ENCODE measurements at regions not wholly inside any gene's neighbourhood (a gene's known extent, or its start where the extent isn't known, plus 50 kb on each side); places are given as distances from the start of the nearest gene placed in this dataset.

DNA sequence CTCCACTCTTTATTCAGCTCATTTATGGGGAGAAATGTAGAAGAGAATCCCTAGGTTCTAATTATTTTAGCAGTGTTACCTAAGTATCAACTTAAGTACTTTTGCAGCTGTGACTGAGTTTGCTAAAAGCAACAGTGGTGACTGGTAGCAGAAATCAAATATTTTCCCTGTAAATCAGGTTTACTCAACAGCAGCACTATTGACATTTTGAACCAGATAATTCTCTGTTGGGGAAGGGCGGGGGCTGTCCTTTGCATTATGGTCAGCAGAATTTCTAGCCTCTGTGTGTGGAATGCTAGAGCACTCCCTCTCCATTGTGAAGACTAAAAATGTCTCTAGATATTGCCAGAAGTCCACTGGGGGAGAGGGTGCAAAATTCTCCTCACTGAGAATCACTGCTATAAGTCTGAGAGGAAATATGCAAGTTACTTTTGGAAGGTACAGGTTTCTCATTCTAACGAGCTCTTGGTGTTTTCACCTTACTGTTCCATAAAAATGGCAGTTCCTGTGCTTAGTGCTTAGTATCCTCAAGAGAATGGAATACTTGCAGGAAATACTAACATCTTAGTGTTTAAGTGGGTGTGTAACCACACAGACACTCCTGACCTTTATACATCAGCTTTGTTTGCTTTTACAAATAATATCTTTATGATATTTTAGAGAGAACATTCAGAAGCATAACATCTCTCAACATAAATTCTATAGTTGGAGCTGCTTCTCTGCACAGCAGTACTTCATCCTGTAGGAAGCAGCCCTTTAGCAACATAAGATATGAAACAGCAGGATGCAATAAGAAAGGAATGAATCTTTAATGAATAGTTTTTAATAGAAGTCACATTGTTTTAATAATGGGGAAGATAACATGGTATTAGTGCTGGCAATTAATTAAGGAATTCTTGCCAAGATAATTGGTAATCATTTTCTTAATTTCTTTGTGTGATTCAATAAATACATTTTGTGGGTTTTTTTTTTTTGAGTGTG is 246.5 kb upstream of the GOLIM4 start:
- H3K36me3 ChIP-seq (ENCODE audit: control insufficient read depth, insufficient read depth, low read length), result no peaks in the 10 kb centered on the region
- no CpG with 5 or more reads among the region's 2 CpGs for WGBS (ENCODE audit: insufficient coverage, insufficient read length)
- H3K9me3 ChIP-seq (ENCODE audit: control insufficient read depth, insufficient read depth, low read length), result no peaks in the 10 kb centered on the region
- no peak overlapping the region for H3K4me3 ChIP-seq (ENCODE audit: low read length)
- no peak overlapping the region for H3K27ac ChIP-seq (ENCODE audit: low read length)
- H3K27me3 ChIP-seq (ENCODE audit: control insufficient read depth, insufficient read depth, low read length), result no peaks in the 10 kb centered on the region
- no peaks in the 10 kb centered on the region for H3K4me1 ChIP-seq (ENCODE audit: control insufficient read depth, insufficient read depth, low read length)
- no peak for DNase-seq (ENCODE audit: low read depth, low spot score)

DNA sequence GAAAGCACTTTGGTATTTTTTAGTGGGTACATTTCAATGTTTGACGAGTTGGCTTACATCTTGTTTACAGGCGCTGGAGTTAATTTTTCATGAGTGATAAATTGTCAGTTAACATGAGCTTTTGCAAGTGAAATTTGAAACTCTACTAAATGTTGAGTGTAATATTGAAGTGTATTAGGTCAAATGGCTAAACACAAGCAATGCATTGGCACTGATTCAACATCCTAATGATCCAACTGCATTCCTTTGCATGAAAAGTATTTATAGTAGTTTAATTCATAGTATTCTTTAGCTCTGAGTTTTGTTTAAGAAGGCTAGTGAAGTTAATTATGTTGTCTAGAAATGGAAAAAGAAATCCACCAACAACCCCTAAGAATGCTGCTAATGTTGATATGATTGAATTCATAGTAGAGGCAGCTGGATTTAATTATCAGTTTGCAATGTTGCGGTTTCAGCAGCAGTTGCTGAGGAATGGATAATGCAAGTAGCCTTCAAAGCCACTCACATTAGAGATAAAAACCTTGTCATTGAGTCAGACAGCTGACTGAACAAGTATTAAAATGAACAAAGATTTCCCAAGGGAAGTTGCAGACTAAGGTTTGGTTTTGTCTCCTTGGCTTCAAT is 245.6 kb upstream of the GOLIM4 start:
- no CpG with 5 or more reads among the region's 3 CpGs for WGBS (ENCODE audit: insufficient coverage, insufficient read length)
- no peak overlapping the region for H3K27ac ChIP-seq (ENCODE audit: low read length)
- no peak for DNase-seq (ENCODE audit: low read depth, low spot score)
- no peaks in the 10 kb centered on the region for H3K9me3 ChIP-seq (ENCODE audit: control insufficient read depth, insufficient read depth, low read length)
- no peaks in the 10 kb centered on the region for H3K36me3 ChIP-seq (ENCODE audit: control insufficient read depth, insufficient read depth, low read length)
- no peaks in the 10 kb centered on the region for H3K27me3 ChIP-seq (ENCODE audit: control insufficient read depth, insufficient read depth, low read length)
- no peaks in the 10 kb centered on the region for H3K4me1 ChIP-seq (ENCODE audit: control insufficient read depth, insufficient read depth, low read length)
- no peak overlapping the region for H3K4me3 ChIP-seq (ENCODE audit: low read length)

DNA sequence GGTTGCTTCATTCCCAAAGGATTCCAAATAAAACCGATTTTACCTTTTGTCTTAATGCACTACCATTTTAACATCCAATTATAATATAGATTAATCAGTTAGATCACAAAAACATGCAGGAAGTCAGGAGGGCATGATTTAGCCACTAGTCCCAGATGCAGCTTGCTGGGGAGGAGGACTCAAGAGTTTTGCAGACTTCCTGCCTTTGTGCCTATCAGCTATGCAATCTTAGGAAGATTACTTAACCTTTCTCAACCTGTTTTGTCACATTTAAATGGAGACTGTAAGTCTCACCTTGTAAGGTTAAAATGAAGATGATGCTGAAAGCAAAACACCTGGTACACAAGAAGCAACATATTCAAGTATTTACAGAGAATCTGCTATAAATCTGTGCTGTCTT is 242.4 kb upstream of the GOLIM4 start:
- H3K27me3 ChIP-seq (ENCODE audit: control insufficient read depth, insufficient read depth, low read length), result no peaks in the 10 kb centered on the region
- no peaks in the 10 kb centered on the region for H3K4me1 ChIP-seq (ENCODE audit: control insufficient read depth, insufficient read depth, low read length)
- DNase-seq (ENCODE audit: low read depth, low spot score), result no peak
- no peak overlapping the region for H3K27ac ChIP-seq (ENCODE audit: low read length)
- H3K36me3 ChIP-seq (ENCODE audit: control insufficient read depth, insufficient read depth, low read length), result no peaks in the 10 kb centered on the region
- WGBS (ENCODE audit: insufficient coverage, insufficient read length), result 100% methylated on average over 1 of the region's 1 CpG
- no peak overlapping the region for H3K4me3 ChIP-seq (ENCODE audit: low read length)
- H3K9me3 ChIP-seq (ENCODE audit: control insufficient read depth, insufficient read depth, low read length), result no peaks in the 10 kb centered on the region

DNA sequence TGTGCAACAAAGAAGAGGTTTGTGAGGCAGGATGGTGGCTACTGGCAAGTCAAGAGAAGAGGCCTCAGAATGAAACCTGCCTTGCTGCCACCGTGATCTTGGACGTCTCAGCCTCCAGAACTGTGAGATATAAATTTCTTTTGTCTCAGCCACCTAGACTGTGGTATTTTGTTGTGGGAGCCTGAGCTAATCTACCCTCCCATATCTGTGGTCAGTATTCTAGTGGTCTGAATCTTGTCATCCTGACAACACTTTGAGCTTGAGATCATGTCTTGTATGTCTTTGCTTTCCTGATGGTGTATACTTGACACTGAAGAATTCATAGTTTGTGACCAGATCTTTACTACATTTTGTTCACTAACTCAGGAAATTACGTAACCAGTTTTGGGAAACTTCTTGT is 240.6 kb upstream of the GOLIM4 start:
- no CpG with 5 or more reads among the region's 3 CpGs for WGBS (ENCODE audit: insufficient coverage, insufficient read length)

DNA sequence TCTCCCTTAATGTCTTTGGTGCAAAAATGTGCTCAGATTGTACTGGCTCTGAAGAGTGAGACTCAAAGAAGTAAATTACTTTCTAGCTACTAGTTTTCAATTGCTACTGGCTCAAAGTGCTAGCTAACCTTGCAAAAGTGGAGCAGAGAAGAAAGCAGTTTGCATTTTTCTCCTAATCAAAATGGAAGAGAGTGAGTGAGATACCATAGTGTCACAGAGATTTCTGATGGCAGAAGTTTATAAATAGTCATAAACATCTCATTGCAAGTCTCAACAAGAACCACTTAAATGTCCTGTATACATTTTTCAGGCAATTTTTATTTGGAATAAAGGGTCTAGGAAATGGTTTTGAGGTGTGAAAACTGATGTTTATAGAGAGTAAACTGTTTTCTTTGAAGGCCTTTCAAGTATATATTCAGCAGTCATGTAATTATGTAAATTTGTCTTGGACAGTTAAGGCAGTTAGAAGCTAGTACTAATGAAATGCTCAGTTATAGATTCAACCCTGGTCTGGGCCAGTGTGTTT is 237.7 kb upstream of the GOLIM4 start:
- Histone ChIP-seq H3K27ac (ENCODE audit: low read length) (no peak overlapping the region), H3K36me3 (ENCODE audit: control insufficient read depth, insufficient read depth, low read length) (no peaks in the 10 kb centered on the region), H3K4me3 (ENCODE audit: low read length) (no peak overlapping the region), H3K4me1 (ENCODE audit: control insufficient read depth, insufficient read depth, low read length) (no peaks in the 10 kb centered on the region), H3K9me3 (ENCODE audit: control insufficient read depth, insufficient read depth, low read length) (no peaks in the 10 kb centered on the region), H3K27me3 (ENCODE audit: control insufficient read depth, insufficient read depth, low read length) (no peaks in the 10 kb centered on the region)
- no peak for DNase-seq (ENCODE audit: low read depth, low spot score)

More for the DNA sequence above, 240.6 kb upstream of the GOLIM4 start:
- Histone ChIP-seq H3K4me3 (ENCODE audit: low read length) (no peak overlapping the region), H3K36me3 (ENCODE audit: control insufficient read depth, insufficient read depth, low read length) (no peaks in the 10 kb centered on the region), H3K4me1 (ENCODE audit: control insufficient read depth, insufficient read depth, low read length) (no peaks in the 10 kb centered on the region), H3K27me3 (ENCODE audit: control insufficient read depth, insufficient read depth, low read length) (no peaks in the 10 kb centered on the region), H3K27ac (ENCODE audit: low read length) (no peak overlapping the region), H3K9me3 (ENCODE audit: control insufficient read depth, insufficient read depth, low read length) (no peaks in the 10 kb centered on the region)
- no peak for DNase-seq (ENCODE audit: low read depth, low spot score)

DNA sequence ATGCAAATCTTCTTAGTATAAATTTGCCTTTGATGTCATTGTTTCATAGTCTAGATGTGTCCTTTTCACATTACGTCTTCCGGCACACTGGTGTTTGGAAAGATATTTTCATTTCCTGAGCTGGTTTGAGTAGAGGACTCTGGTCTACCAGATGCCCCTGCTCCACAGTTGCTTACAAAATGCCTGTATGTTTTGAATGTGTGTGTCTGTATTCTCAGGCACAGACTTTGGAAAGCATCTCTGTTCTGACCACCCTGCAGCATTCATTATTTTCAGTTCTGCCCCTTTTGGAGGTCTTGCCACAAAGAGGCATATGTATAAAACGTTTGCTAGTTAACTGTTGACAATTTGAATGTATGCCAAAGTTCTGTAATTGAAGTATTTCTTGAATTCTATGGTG is 236.0 kb upstream of the GOLIM4 start:
- H3K9me3 ChIP-seq (ENCODE audit: control insufficient read depth, insufficient read depth, low read length), result no peaks in the 10 kb centered on the region
- no peaks in the 10 kb centered on the region for H3K4me1 ChIP-seq (ENCODE audit: control insufficient read depth, insufficient read depth, low read length)
- WGBS (ENCODE audit: insufficient coverage, insufficient read length), result no CpG with 5 or more reads among the region's 3 CpGs
- no peaks in the 10 kb centered on the region for H3K27me3 ChIP-seq (ENCODE audit: control insufficient read depth, insufficient read depth, low read length)
- H3K4me3 ChIP-seq (ENCODE audit: low read length), result no peak overlapping the region
- no peaks in the 10 kb centered on the region for H3K36me3 ChIP-seq (ENCODE audit: control insufficient read depth, insufficient read depth, low read length)
- DNase-seq (ENCODE audit: low read depth, low spot score), result no peak
- no peak overlapping the region for H3K27ac ChIP-seq (ENCODE audit: low read length)

DNA sequence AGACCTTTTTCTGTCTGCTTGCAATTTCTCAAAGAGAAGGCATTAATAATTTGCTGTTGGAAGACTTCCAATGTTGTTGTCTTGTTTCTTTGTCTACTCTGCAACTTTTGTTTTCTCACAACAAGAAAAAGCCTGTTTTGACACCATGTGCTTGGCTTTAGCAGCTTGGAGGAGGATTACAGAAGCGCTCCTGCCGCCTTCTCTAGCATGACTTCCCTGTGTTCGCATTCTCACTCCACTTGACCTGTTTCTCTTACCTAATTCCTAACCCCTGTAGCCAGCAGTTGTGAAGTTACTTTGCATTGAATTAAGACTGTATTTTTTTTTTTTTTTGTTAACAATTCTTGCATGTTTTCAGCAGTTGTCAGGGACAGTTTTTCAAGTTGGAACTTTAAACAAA is 235.3 kb upstream of the GOLIM4 start:
- WGBS (ENCODE audit: insufficient coverage, insufficient read length), result no CpG with 5 or more reads among the region's 3 CpGs
- H3K4me3 ChIP-seq (ENCODE audit: low read length), result no peak overlapping the region
- DNase-seq (ENCODE audit: low read depth, low spot score), result no peak
- no peaks in the 10 kb centered on the region for H3K27me3 ChIP-seq (ENCODE audit: control insufficient read depth, insufficient read depth, low read length)
- H3K4me1 ChIP-seq (ENCODE audit: control insufficient read depth, insufficient read depth, low read length), result no peaks in the 10 kb centered on the region
- H3K9me3 ChIP-seq (ENCODE audit: control insufficient read depth, insufficient read depth, low read length), result no peaks in the 10 kb centered on the region
- no peak overlapping the region for H3K27ac ChIP-seq (ENCODE audit: low read length)
- no peaks in the 10 kb centered on the region for H3K36me3 ChIP-seq (ENCODE audit: control insufficient read depth, insufficient read depth, low read length)

DNA sequence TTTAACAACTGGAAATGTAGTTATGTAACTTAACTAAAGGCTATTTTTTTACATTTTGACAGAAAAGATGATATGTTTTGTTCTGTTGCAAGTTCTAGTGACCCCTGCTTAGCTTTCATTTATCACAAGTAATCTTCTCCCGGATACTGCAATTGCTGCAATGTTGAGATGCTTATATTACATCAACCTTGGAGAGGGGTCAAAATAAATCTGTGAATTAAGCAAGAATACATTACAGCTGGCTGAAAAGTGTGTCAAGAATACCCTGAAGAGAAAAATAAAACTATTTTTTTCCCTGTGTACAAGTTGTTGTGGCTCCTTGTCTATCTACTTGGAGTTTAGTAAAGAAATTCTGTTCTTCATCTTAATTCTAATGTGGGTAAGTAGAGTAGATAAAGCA is 232.1 kb upstream of the GOLIM4 start:
- Histone ChIP-seq H3K27me3 (ENCODE audit: control insufficient read depth, insufficient read depth, low read length) (no peaks in the 10 kb centered on the region), H3K9me3 (ENCODE audit: control insufficient read depth, insufficient read depth, low read length) (no peaks in the 10 kb centered on the region), H3K27ac (ENCODE audit: low read length) (no peak overlapping the region), H3K4me3 (ENCODE audit: low read length) (no peak overlapping the region), H3K4me1 (ENCODE audit: control insufficient read depth, insufficient read depth, low read length) (no peaks in the 10 kb centered on the region), H3K36me3 (ENCODE audit: control insufficient read depth, insufficient read depth, low read length) (no peaks in the 10 kb centered on the region)
- no peak for DNase-seq (ENCODE audit: low read depth, low spot score)
- WGBS (ENCODE audit: insufficient coverage, insufficient read length), result no CpG with 5 or more reads among the region's 1 CpG

DNA sequence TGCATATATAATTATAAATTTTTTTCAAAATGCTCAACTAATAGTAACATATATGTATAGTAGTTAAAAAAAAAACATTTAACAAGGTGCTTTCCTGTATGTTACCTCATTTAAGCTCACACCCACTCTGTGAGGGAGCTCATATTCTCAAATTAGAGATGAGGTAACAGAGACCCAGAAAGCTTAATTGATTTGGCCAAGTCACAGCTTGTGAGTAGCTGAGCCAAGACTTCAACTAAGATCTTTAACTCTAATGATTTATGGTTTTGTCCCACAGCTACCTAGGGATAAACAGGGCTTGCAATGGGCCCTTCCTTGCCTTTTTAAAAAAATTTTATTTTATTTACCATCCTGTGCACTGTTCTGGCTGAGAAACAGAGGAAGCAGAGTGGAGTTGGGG is 230.0 kb upstream of the GOLIM4 start:
- DNase-seq (ENCODE audit: low read depth, low spot score), result no peak
- Histone ChIP-seq H3K4me1 (ENCODE audit: control insufficient read depth, insufficient read depth, low read length) (no peaks in the 10 kb centered on the region), H3K27me3 (ENCODE audit: control insufficient read depth, insufficient read depth, low read length) (no peaks in the 10 kb centered on the region), H3K4me3 (ENCODE audit: low read length) (no peak overlapping the region), H3K36me3 (ENCODE audit: control insufficient read depth, insufficient read depth, low read length) (no peaks in the 10 kb centered on the region), H3K9me3 (ENCODE audit: control insufficient read depth, insufficient read depth, low read length) (no peaks in the 10 kb centered on the region), H3K27ac (ENCODE audit: low read length) (no peak overlapping the region)

DNA sequence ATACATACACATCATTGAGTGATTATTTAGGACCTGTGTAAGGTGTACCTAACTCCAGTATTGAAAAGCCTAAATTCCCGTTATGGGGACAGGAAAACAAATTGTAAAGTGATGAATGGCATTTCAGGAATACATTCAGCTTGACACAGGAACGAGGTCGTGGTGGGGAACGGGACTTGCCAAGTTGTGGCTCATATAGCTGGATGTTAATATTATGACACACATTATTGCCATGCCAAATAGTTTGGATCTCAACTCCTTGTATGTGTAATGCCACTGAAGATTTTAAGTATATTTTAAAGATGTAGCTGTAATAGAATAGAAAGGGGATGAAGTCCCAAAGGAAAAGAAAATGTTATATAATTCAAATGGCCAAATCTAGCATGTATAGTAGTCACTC is 227.2 kb upstream of the GOLIM4 start:
- Histone ChIP-seq H3K4me3 (ENCODE audit: low read length) (no peak overlapping the region), H3K27me3 (ENCODE audit: control insufficient read depth, insufficient read depth, low read length) (no peaks in the 10 kb centered on the region), H3K36me3 (ENCODE audit: control insufficient read depth, insufficient read depth, low read length) (no peaks in the 10 kb centered on the region), H3K9me3 (ENCODE audit: control insufficient read depth, insufficient read depth, low read length) (no peaks in the 10 kb centered on the region), H3K27ac (ENCODE audit: low read length) (no peak overlapping the region), H3K4me1 (ENCODE audit: control insufficient read depth, insufficient read depth, low read length) (no peaks in the 10 kb centered on the region)
- DNase-seq (ENCODE audit: low read depth, low spot score), result no peak
- no CpG with 5 or more reads among the region's 4 CpGs for WGBS (ENCODE audit: insufficient coverage, insufficient read length)

Data from iPS DF 6.9 (cell line).